Fibroblast of lung (primary cell): ENCODE measurements at regions not wholly inside any gene's neighbourhood (a gene's known extent, or its start where the extent isn't known, plus 50 kb on each side); places are given as distances from the start of the nearest gene placed in this dataset.
"Not testable (repeated sequence)": the region's sequence is repeated elsewhere in the genome, so short reads cannot be mapped to it uniquely, and the experiment has no call there.

Experiments used
- DNase-seq, 2 donors: peaks; one replicate each; pipeline versions ENCODE4 v3.0.0 to v3.0.0-alpha.2; 2010; ENCODE audit warnings: low read depth in 2 of 2
- H2AFZ ChIP-seq: 2 replicates; pipeline ENCODE4 v1.5.1; 2012; ENCODE audit warnings: low read length, control low read depth, inconsistent platforms
- H3K27ac ChIP-seq: 2 replicates; pipeline ENCODE4 v1.5.1; 2011; ENCODE audit warnings: low read length, control low read depth; ENCODE audit not compliant: insufficient read depth
- H3K27me3 ChIP-seq: 2 replicates; pipeline ENCODE4 v1.5.1; 2011; ENCODE audit warnings: mild to moderate bottlenecking, low read length; ENCODE audit not compliant: control insufficient read depth, insufficient read depth
- H3K36me3 ChIP-seq: 2 replicates; pipeline ENCODE4 v1.5.1; 2011; ENCODE audit warnings: low read length; ENCODE audit not compliant: control insufficient read depth, insufficient read depth
- H3K4me1 ChIP-seq: 2 replicates; pipeline ENCODE4 v1.5.1; 2011; ENCODE audit warnings: low read length; ENCODE audit not compliant: control insufficient read depth, insufficient read depth; ENCODE audit errors: extremely low read depth
- H3K4me2 ChIP-seq: 2 replicates; pipeline ENCODE4 v1.5.1; 2011; ENCODE audit warnings: low read length, control low read depth; ENCODE audit not compliant: insufficient read depth; ENCODE audit errors: extremely low read depth
- H3K4me3 ChIP-seq, 4 experiments: fragments of 200-600 bp in 1 of 4; sonication (generic) in 1 of 4; replicated peaks in 1 of 4; 2 replicates each; pipeline ENCODE4 v1.5.1; 2011 to 2016; ENCODE audit warnings: low read length in 4 of 4, low read depth in 3 of 4, mild to moderate bottlenecking in 3 of 4, control low read depth in 2 of 4, inconsistent platforms in 1 of 4, mixed read lengths in 1 of 4; ENCODE audit not compliant: insufficient read depth in 1 of 4; ENCODE audit errors: control extremely low read depth in 1 of 4
- H3K79me2 ChIP-seq: 2 replicates; pipeline ENCODE4 v1.5.1; 2012; ENCODE audit warnings: mild to moderate bottlenecking, low read length, inconsistent platforms; ENCODE audit not compliant: control insufficient read depth, insufficient read depth
- H3K9ac ChIP-seq: 2 replicates; pipeline ENCODE4 v1.5.1; 2011; ENCODE audit warnings: mild to moderate bottlenecking, low read length, control low read depth; ENCODE audit not compliant: insufficient read depth
- H3K9me3 ChIP-seq: 2 replicates; pipeline ENCODE4 v1.5.1; 2012; ENCODE audit warnings: low read depth, low read length; ENCODE audit not compliant: control insufficient read depth, insufficient read depth
- H4K20me1 ChIP-seq: 2 replicates; pipeline ENCODE4 v1.5.1; 2011; ENCODE audit warnings: low read length; ENCODE audit not compliant: control insufficient read depth, insufficient read depth; ENCODE audit errors: extremely low read depth
- EZH2 ChIP-seq: IDR thresholded peaks from 2 replicates; pipeline ENCODE4 v1.5.1; 2012; ENCODE audit warnings: low read length, control low read depth, mild to moderate bottlenecking; ENCODE audit errors: missing control alignments
- TF ChIP-seq, protein P1 (sequence below), 2 donors: IDR thresholded peaks in 1 of 2; conservative IDR thresholded peaks in 1 of 2; 1 replicate in 1 of 2; 2 replicates in 1 of 2; pipeline ENCODE4 v1.5.1; 2011 to 2012; ENCODE audit warnings: low read length in 2 of 2, control low read depth in 1 of 2, inconsistent platforms in 1 of 2, low read depth in 1 of 2, mild to moderate bottlenecking in 1 of 2

GRCh38 chr15:39517122-39517855, 63.6 kb upstream of the THBS1 start:
- Histone ChIP-seq H3K79me2 (no peaks in the 10 kb centered on the region), H2AFZ (no peak overlapping the region), H3K9me3 (no peaks in the 10 kb centered on the region), H3K4me2 (no peak overlapping the region), H3K4me1 (no peaks in the 10 kb centered on the region), H3K4me3 (no peak overlapping the region), H4K20me1 (no peaks in the 10 kb centered on the region), H3K27me3 (no peaks in the 10 kb centered on the region), H3K9ac (no peak overlapping the region), H3K36me3 (no peaks in the 10 kb centered on the region), H3K27ac (no peak overlapping the region)
- no peak for DNase-seq
- TF ChIP-seq, protein P1, sequence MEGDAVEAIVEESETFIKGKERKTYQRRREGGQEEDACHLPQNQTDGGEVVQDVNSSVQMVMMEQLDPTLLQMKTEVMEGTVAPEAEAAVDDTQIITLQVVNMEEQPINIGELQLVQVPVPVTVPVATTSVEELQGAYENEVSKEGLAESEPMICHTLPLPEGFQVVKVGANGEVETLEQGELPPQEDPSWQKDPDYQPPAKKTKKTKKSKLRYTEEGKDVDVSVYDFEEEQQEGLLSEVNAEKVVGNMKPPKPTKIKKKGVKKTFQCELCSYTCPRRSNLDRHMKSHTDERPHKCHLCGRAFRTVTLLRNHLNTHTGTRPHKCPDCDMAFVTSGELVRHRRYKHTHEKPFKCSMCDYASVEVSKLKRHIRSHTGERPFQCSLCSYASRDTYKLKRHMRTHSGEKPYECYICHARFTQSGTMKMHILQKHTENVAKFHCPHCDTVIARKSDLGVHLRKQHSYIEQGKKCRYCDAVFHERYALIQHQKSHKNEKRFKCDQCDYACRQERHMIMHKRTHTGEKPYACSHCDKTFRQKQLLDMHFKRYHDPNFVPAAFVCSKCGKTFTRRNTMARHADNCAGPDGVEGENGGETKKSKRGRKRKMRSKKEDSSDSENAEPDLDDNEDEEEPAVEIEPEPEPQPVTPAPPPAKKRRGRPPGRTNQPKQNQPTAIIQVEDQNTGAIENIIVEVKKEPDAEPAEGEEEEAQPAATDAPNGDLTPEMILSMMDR (conservative IDR thresholded peaks at IDR 0.05 in 1 of 2, IDR thresholded peaks at IDR 0.05 in 1 of 2; ENCODE audit: low read depth in 1 of 2, low read length in 2 of 2): no peak
- TF ChIP-seq EZH2: no peak

DNA sequence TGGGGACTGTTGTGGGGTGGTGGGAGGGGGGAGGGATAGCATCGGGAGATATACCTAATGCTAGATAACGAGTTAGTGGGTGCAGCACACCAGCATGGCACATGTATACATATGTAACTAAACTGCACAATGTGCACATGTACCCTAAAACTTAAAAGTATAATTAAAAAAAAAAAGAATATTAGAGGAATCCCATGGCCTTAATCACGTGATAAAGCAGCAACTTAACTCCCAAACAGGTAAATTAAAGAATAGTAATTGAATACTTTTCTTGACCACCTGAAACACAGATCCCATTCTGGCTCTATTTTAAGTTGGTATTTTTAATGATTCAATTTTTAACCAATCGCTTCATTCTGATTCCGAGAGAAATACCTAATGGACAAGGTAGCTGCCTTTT, 56.9 kb upstream of the THBS1 start:
- H3K36me3 ChIP-seq, H4K20me1 ChIP-seq, H3K4me3 ChIP-seq, H3K4me2 ChIP-seq, H3K9ac ChIP-seq, H3K27me3 ChIP-seq, DNase-seq, H3K79me2 ChIP-seq, H3K9me3 ChIP-seq, H2AFZ ChIP-seq, H3K27ac ChIP-seq, H3K4me1 ChIP-seq: not testable (repeated sequence)

DNA sequence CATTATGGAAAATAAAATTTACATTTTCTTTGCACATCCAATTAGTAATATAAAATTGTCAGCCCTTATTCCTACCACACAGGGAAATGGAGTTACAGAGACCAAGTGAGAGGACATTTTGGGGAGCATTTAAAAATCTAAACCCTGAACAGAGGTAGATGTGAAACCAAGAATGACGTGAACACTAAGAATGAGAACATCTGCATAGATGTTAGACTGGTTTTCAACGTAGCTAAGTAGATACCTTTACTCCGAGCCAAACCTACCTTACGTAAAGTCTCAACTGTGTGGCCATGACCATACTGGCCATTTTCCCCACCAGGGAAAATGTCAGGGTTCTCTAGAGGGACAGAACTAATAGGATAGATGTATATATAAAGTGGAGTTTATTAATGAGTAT, 51.4 kb upstream of the THBS1 start:
- Histone ChIP-seq H3K36me3 (no peaks in the 10 kb centered on the region), H3K9me3 (no peaks in the 10 kb centered on the region), H3K27ac (no peak overlapping the region), H4K20me1 (no peaks in the 10 kb centered on the region), H2AFZ (no peak overlapping the region), H3K4me2 (no peak overlapping the region), H3K79me2 (no peaks in the 10 kb centered on the region), H3K27me3 (peaks cover 8% of the 10 kb centered on the region), H3K9ac (no peak overlapping the region), H3K4me1 (no peaks in the 10 kb centered on the region), H3K4me3 (no peak overlapping the region)
- no peak for DNase-seq
- TF ChIP-seq, protein P1 (conservative IDR thresholded peaks at IDR 0.05 in 1 of 2, IDR thresholded peaks at IDR 0.05 in 1 of 2; ENCODE audit: low read depth in 1 of 2, low read length in 2 of 2): no peak
- TF ChIP-seq EZH2: no peak
